Trophoblast cell (in vitro differentiated cells and primary cell): ENCODE measurements at regions not wholly inside any gene's neighbourhood (a gene's known extent, or its start where the extent isn't known, plus 50 kb on each side); places are given as distances from the start of the nearest gene placed in this dataset.

Source experiments
- DNase-seq, 2 donors: peaks; one replicate each; pipeline ENCODE4 v3.0.0-alpha.2; 2016
- H2AFZ ChIP-seq: 2 replicates; pipeline ENCODE4 v1.6.1; 2013; ENCODE audit warnings: low read length, moderate library complexity, mild to moderate bottlenecking; ENCODE audit not compliant: insufficient read depth, poor library complexity
- H2AK5ac ChIP-seq: 2 replicates; pipeline ENCODE4 v1.6.1; 2013; ENCODE audit warnings: mild to moderate bottlenecking, low read length
- H2BK120ac ChIP-seq: 2 replicates; pipeline ENCODE4 v1.6.1; 2013; ENCODE audit warnings: low read length, mild to moderate bottlenecking, moderate library complexity; ENCODE audit not compliant: insufficient read depth, poor library complexity
- H2BK12ac ChIP-seq: 2 replicates; pipeline ENCODE4 v1.6.1; 2013; ENCODE audit warnings: mild to moderate bottlenecking, low read length, moderate library complexity
- H2BK5ac ChIP-seq: 2 replicates; pipeline ENCODE4 v1.6.1; 2013; ENCODE audit warnings: low read length, low read depth, moderate library complexity, mild to moderate bottlenecking; ENCODE audit not compliant: poor library complexity
- H3K14ac ChIP-seq: 2 replicates; pipeline ENCODE4 v1.6.1; 2013; ENCODE audit warnings: mild to moderate bottlenecking, low read length
- H3K18ac ChIP-seq: 2 replicates; pipeline ENCODE4 v1.6.1; 2013; ENCODE audit warnings: mild to moderate bottlenecking, low read length
- H3K23ac ChIP-seq: 2 replicates; pipeline ENCODE4 v1.6.1; 2013; ENCODE audit warnings: low read length
- H3K27ac ChIP-seq: 2 replicates; pipeline ENCODE4 v1.5.1; 2013; ENCODE audit warnings: low read depth, mild to moderate bottlenecking, inconsistent platforms, low read length, moderate library complexity
- H3K27me3 ChIP-seq: 2 replicates; pipeline ENCODE4 v1.6.1; 2013; ENCODE audit warnings: inconsistent platforms, mild to moderate bottlenecking, low read length, moderate library complexity; ENCODE audit not compliant: insufficient read depth
- H3K36me3 ChIP-seq, 2 experiments: 1 replicate in 1 of 2; 2 replicates in 1 of 2; pipeline ENCODE4 v1.6.1; 2013; ENCODE audit warnings: low read length in 2 of 2, mild to moderate bottlenecking in 2 of 2, moderate library complexity in 1 of 2; ENCODE audit not compliant: insufficient read depth in 2 of 2, control insufficient read depth in 1 of 2
- H3K4ac ChIP-seq: 2 replicates; pipeline ENCODE4 v1.6.1; 2013; ENCODE audit warnings: low read depth, mild to moderate bottlenecking, low read length, moderate library complexity
- H3K4me1 ChIP-seq, 2 experiments: 1 replicate in 1 of 2; 2 replicates in 1 of 2; pipeline ENCODE4 v1.6.1; 2013; ENCODE audit warnings: low read length in 2 of 2, mild to moderate bottlenecking in 2 of 2, moderate library complexity in 1 of 2; ENCODE audit not compliant: insufficient read depth in 2 of 2, control insufficient read depth in 1 of 2
- H3K4me2 ChIP-seq: 2 replicates; pipeline ENCODE4 v1.6.1; 2013; ENCODE audit warnings: inconsistent platforms, mild to moderate bottlenecking, low read length, moderate library complexity
- H3K4me3 ChIP-seq: 2 replicates; pipeline ENCODE4 v1.5.1; 2013; ENCODE audit warnings: mild to moderate bottlenecking, low read depth, low read length, inconsistent platforms
- H3K79me1 ChIP-seq: one replicate; pipeline ENCODE4 v1.6.1; 2013; ENCODE audit warnings: low read length
- H3K79me2 ChIP-seq: 2 replicates; pipeline ENCODE4 v1.6.1; 2013; ENCODE audit warnings: low read length, mild to moderate bottlenecking; ENCODE audit not compliant: control insufficient read depth, insufficient read depth, poor library complexity
- H3K9ac ChIP-seq: 2 replicates; pipeline ENCODE4 v1.6.1; 2013; ENCODE audit warnings: mild to moderate bottlenecking, low read length
- H3K9me3 ChIP-seq: 2 replicates; pipeline ENCODE4 v1.6.1; 2013; ENCODE audit warnings: low read depth, mild to moderate bottlenecking, control low read depth, inconsistent platforms, low read length; ENCODE audit not compliant: insufficient read depth
- H4K12ac ChIP-seq: 2 replicates; pipeline ENCODE4 v1.6.1; 2013; ENCODE audit warnings: low read depth, mild to moderate bottlenecking, low read length, moderate library complexity
- H4K8ac ChIP-seq: 2 replicates; pipeline ENCODE4 v1.6.1; 2013; ENCODE audit warnings: low read depth, mild to moderate bottlenecking, low read length, moderate library complexity
- H4K91ac ChIP-seq: one replicate; pipeline ENCODE4 v1.6.1; 2013; ENCODE audit warnings: low read depth, mild to moderate bottlenecking, low read length, moderate library complexity
- WGBS: extraction: QIAGEN DNeasy Blood & Tissue Kit; methylation state at CpG from one replicate; pipeline ENCODE4 v1.1.7; 2013; ENCODE audit warnings: missing lambda C conversion rate; ENCODE audit not compliant: insufficient read length, insufficient coverage; ENCODE audit errors: extremely low coverage; 5-methylcytosine and 5-hydroxymethylcytosine counted together

DNA sequence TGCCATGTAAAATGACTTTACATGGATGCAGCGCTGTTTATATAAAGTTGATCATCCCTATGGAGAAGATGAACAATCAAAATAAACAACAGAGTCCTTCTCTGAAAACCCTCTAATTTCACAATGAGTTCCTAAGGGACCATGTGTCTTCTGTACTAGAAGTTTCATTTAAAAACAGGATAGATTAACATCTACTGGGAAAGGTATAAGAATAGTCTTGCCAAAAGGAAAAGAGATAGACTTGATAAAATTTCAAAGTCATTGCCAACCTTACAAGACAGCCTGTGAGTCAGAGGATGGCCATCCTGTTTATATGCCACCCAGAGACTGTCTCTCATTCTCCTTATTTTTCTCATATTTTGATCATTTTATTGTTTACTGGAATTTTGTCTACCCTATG, 367.1 kb upstream of the PDE4D start:
- Histone ChIP-seq H3K4me2 (no peak overlapping the region), H3K23ac (no peak overlapping the region), H4K91ac (no peak overlapping the region), H2BK120ac (no peak overlapping the region), H4K12ac (no peak overlapping the region), H2BK5ac (no peak overlapping the region), H3K79me2 (no peaks in the 10 kb centered on the region), H3K36me3 (no peaks in the 10 kb centered on the region), H3K4ac (no peak overlapping the region), H3K14ac (no peak overlapping the region), H3K9ac (no peak overlapping the region), H2AK5ac (no peak overlapping the region), H3K27ac (no peak overlapping the region), H4K8ac (no peak overlapping the region), H3K79me1 (no peaks in the 10 kb centered on the region), H2BK12ac (no peak overlapping the region), H3K4me1 (no peaks in the 10 kb centered on the region), H3K4me3 (no peak overlapping the region), H2AFZ (no peak overlapping the region), H3K9me3 (no peaks in the 10 kb centered on the region), H3K27me3 (no peaks in the 10 kb centered on the region), H3K18ac (no peak overlapping the region)
- WGBS = no CpG with 5 or more reads among the region's 1 CpG
- peak in 1 of 2 donors; percentile 13 for DNase-seq

DNA sequence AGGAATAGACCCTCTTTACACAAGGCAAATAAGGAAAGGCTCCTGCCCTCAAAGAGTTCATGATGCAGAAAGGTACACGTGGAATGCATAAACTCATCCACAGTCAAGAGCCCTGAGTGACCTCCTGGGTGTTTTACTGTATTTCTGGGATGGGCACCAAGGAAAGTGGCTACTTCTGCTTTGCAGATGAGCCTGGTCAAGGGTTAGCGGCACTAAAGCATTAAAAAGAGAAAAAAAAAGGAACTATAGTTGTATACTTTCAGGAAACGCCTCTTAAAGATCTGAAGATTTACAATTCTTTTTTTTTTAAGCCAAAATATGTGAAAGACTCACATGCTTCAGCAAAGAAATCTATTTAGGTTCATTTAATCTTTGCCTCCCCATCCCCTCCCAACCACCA, 366.2 kb upstream of the PDE4D start:
- H3K27ac ChIP-seq = no peak overlapping the region
- H3K9ac ChIP-seq = no peak overlapping the region
- H3K4me3 ChIP-seq = no peak overlapping the region
- no peaks in the 10 kb centered on the region for H3K27me3 ChIP-seq
- no peak overlapping the region for H3K18ac ChIP-seq
- no peak for DNase-seq
- H3K79me1 ChIP-seq = no peaks in the 10 kb centered on the region
- no peaks in the 10 kb centered on the region for H3K79me2 ChIP-seq
- H3K4me1 ChIP-seq = no peaks in the 10 kb centered on the region
- no peak overlapping the region for H2BK5ac ChIP-seq
- no CpG with 5 or more reads among the region's 3 CpGs for WGBS
- no peak overlapping the region for H2AK5ac ChIP-seq
- H2BK120ac ChIP-seq = no peak overlapping the region
- no peak overlapping the region for H4K91ac ChIP-seq
- H3K9me3 ChIP-seq = no peaks in the 10 kb centered on the region
- no peak overlapping the region for H4K12ac ChIP-seq
- no peak overlapping the region for H2BK12ac ChIP-seq
- H3K23ac ChIP-seq = no peak overlapping the region
- no peaks in the 10 kb centered on the region for H3K36me3 ChIP-seq
- H3K4me2 ChIP-seq = no peak overlapping the region
- H3K4ac ChIP-seq = no peak overlapping the region
- no peak overlapping the region for H3K14ac ChIP-seq
- H4K8ac ChIP-seq = no peak overlapping the region
- no peak overlapping the region for H2AFZ ChIP-seq

DNA sequence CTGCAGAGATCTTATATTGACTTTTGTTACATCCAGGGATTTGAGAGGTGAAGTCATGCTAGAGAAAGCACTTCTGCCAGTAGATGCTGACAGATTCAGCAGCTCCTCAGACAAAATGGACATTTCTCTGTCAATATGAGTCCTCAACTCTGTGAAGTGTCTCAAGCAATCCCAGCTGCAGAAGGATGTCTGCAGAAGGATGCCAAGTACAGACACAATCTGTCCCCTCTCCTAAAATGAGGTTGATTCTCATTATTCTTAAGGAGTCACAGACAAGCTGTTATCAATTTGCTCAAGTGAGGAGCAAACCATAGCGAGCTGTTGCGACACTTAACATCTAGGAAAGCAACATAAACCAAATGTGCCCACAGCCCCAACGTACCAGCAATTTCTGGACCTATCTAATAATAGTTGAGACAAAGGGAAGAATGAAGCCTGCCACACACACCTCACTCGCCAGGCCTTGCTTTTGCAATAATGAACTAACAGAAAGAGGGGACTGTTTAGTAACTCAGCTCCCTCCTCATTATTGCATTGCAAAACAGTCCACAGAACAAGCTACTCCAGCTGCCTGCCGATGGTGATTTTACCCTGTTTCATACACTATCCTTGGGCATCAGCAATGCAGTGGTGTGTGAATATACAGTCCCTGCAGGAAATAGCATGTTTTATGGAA, 364.2 kb upstream of the PDE4D start:
- Histone ChIP-seq H3K23ac (no peak overlapping the region), H3K14ac (no peak overlapping the region), H3K9ac (no peak overlapping the region), H3K4ac (no peak overlapping the region), H3K27me3 (no peaks in the 10 kb centered on the region), H3K9me3 (no peaks in the 10 kb centered on the region), H2AK5ac (no peak overlapping the region), H4K91ac (no peak overlapping the region), H3K4me2 (no peak overlapping the region), H3K18ac (no peak overlapping the region), H3K36me3 (no peaks in the 10 kb centered on the region), H3K79me2 (no peaks in the 10 kb centered on the region), H2BK120ac (no peak overlapping the region), H3K4me1 (no peaks in the 10 kb centered on the region), H3K4me3 (no peak overlapping the region), H3K79me1 (no peaks in the 10 kb centered on the region), H4K12ac (no peak overlapping the region), H3K27ac (no peak overlapping the region), H4K8ac (no peak overlapping the region), H2BK5ac (no peak overlapping the region), H2BK12ac (no peak overlapping the region), H2AFZ (no peak overlapping the region)
- no peak for DNase-seq
- no CpG with 5 or more reads among the region's 5 CpGs for WGBS

DNA sequence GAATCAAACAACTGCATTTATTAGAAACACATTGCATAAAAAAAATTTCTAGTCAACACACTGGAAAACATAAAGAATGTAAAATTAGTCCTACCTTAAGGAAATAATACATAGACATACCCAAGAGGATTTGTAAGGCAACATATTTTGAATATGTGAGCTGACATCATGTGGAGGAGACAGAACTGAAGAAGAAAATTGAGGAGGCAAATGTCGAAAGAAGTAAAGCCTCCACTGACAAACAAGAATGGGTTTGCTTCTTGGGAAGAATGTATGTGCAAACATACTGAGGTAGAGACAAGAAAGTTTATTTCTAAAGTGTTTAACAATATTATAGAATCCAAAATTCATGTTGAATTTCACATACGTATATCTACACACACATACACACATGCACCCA, 363.0 kb upstream of the PDE4D start:
- Histone ChIP-seq H3K23ac (no peak overlapping the region), H3K9ac (no peak overlapping the region), H2AK5ac (no peak overlapping the region), H3K27ac (no peak overlapping the region), H2BK12ac (no peak overlapping the region), H4K8ac (no peak overlapping the region), H3K14ac (no peak overlapping the region), H3K4ac (no peak overlapping the region), H3K27me3 (no peaks in the 10 kb centered on the region), H3K4me3 (no peak overlapping the region), H3K79me2 (no peaks in the 10 kb centered on the region), H3K4me1 (no peaks in the 10 kb centered on the region), H4K91ac (no peak overlapping the region), H2AFZ (no peak overlapping the region), H3K18ac (no peak overlapping the region), H3K9me3 (no peaks in the 10 kb centered on the region), H2BK120ac (no peak overlapping the region), H3K36me3 (no peaks in the 10 kb centered on the region), H3K4me2 (no peak overlapping the region), H4K12ac (no peak overlapping the region), H2BK5ac (no peak overlapping the region), H3K79me1 (no peaks in the 10 kb centered on the region)
- DNase-seq = no peak
- WGBS = no CpG with 5 or more reads among the region's 2 CpGs
